Immature natural killer cell (primary cell): ENCODE measurements at regions not wholly inside any gene's neighbourhood (a gene's known extent, or its start where the extent isn't known, plus 50 kb on each side); places are given as distances from the start of the nearest gene placed in this dataset.
"Not testable (repeated sequence)": the region's sequence is repeated elsewhere in the genome, so short reads cannot be mapped to it uniquely, and the experiment has no call there.

ENCODE experiments used
- DNase-seq, 3 donors: peaks; one replicate each; pipeline ENCODE4 v3.0.0; 2022; ENCODE audit warnings: mixed read lengths in 1 of 3
- H3K27ac Mint-ChIP-seq, 6 donors: one replicate each; pipeline ENCODE4 v1.8.0; 2020; ENCODE audit warnings: mixed read lengths in 6 of 6, mild to moderate bottlenecking in 5 of 6, inconsistent platforms in 4 of 6, moderate library complexity in 3 of 6
- H3K27me3 Mint-ChIP-seq, 3 donors: one replicate each; pipeline ENCODE4 v1.8.0; 2020 to 2021; ENCODE audit warnings: low read depth in 3 of 3, mild to moderate bottlenecking in 3 of 3, mixed read lengths in 3 of 3, moderate library complexity in 3 of 3, inconsistent platforms in 1 of 3
- H3K36me3 Mint-ChIP-seq, 3 donors: one replicate each; pipeline ENCODE4 v1.8.0; 2020; ENCODE audit warnings: mixed read lengths in 3 of 3, inconsistent platforms in 2 of 3, mild to moderate bottlenecking in 2 of 3
- H3K4me1 Mint-ChIP-seq, 2 donors: one replicate each; pipeline ENCODE4 v1.8.0; 2020; ENCODE audit warnings: inconsistent platforms in 2 of 2, mild to moderate bottlenecking in 2 of 2, mixed read lengths in 2 of 2, moderate library complexity in 1 of 2
- H3K4me3 Mint-ChIP-seq, 5 donors: one replicate each; pipeline ENCODE4 v1.8.0; 2020; ENCODE audit warnings: mild to moderate bottlenecking in 5 of 5, mixed read lengths in 5 of 5, inconsistent platforms in 3 of 5, moderate library complexity in 3 of 5
- H3K9me3 Mint-ChIP-seq, 6 donors: one replicate each; pipeline ENCODE4 v1.8.0; 2020; ENCODE audit warnings: mild to moderate bottlenecking in 6 of 6, mixed read lengths in 6 of 6, inconsistent platforms in 4 of 6, moderate library complexity in 3 of 6

DNA sequence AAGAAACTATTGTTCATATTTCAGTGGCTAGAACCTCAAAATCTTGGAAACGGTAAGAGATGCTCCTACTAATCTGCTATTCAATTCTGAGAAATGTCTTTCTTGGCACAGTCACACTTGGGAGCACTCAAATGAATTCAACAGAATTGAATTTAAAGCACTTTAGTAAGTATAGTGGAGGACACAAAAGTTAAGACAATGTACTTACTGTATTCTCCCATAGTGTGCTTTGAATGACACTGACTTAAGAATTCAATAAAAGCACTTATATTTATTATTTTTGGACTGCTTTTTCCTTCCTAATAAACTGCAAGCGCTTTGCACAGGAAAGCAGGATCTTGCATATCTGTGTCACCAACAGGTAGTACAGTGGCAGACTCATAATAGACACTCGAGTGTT is 156.1 kb upstream of the RIMS1 start:
- no peaks in the 10 kb centered on the region for H3K36me3 Mint-ChIP-seq
- no peaks in the 10 kb centered on the region for H3K4me1 Mint-ChIP-seq
- peaks cover 0 to 6% (median 4%) of the 10 kb centered on the region in 6 donors for H3K9me3 Mint-ChIP-seq
- H3K27me3 Mint-ChIP-seq = no peaks in the 10 kb centered on the region
- no peak for DNase-seq
- no peak overlapping the region for H3K4me3 Mint-ChIP-seq
- H3K27ac Mint-ChIP-seq = no peak overlapping the region

DNA sequence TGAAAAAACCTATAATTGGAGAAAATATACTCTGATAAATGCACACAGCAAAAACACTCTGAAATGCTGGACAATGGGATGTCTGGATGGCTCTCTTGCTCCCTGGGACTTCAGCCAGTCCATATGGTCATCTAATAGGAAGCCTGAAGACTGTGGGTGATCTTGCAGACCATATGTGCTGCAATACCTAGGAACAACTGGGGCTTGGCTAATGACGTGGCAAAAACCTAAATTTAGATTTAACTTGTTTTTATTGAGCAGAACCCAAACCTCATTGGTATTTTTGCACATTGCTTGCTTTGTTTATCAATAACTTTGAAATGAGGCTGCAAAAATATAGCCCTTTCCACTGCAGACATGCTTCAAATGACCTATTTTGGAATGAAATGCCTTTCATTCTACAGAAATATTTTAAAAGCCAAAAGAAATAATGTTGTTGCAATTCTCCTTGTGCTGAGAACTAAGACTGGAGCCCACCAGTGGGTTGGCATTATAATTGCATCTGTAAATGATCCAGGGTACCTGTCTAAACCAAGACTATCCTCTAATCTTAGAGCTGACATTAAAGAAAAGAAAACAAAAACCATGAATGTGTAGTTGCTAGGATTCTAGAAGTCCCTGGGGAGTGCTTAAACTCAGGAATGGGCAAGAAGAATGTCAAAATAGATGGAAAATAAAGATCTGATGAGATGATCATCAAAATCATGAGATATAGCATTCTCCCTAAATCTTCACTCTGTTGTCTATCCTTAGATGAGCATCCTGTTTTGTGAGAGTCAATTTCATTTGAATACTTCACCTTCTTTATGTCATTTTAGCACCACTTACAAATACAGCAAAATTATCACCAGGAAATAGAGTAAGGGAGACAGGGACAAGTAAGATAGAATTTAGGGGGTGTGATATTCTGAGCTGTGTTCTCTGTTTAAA is 152.1 kb upstream of the RIMS1 start:
- Mint-ChIP-seq H3K4me3 (no peak overlapping the region), H3K4me1 (no peaks in the 10 kb centered on the region), H3K27ac (no peak overlapping the region), H3K27me3 (no peaks in the 10 kb centered on the region), H3K36me3 (no peaks in the 10 kb centered on the region), H3K9me3 (peaks cover 0 to 2% (median under 1%) of the 10 kb centered on the region in 6 donors)
- no peak for DNase-seq

DNA sequence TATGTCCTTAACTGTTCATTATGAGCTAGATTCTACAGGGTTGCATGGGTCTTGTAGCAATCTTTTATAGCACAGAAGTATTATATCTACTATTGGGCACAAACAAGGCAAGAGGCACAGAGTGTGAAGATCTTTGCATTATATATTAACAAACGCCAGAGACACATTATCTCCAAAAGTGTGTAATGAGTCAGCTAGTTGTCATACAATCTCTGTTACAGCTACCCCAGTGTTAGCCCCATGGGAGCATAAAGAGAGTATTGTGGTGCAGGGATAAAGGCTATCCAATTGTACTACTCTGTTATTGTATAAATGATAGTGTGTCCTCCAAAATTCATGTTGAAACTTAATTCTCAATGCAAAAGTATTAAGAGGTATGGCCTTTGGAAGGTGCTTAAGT is 148.4 kb upstream of the RIMS1 start:
- no peak overlapping the region for H3K4me3 Mint-ChIP-seq
- no peak for DNase-seq
- peaks cover 0 to 11% (median under 1%) of the 10 kb centered on the region in 6 donors for H3K9me3 Mint-ChIP-seq
- H3K4me1 Mint-ChIP-seq = no peaks in the 10 kb centered on the region
- no peaks in the 10 kb centered on the region for H3K36me3 Mint-ChIP-seq
- no peaks in the 10 kb centered on the region for H3K27me3 Mint-ChIP-seq
- no peak overlapping the region for H3K27ac Mint-ChIP-seq

DNA sequence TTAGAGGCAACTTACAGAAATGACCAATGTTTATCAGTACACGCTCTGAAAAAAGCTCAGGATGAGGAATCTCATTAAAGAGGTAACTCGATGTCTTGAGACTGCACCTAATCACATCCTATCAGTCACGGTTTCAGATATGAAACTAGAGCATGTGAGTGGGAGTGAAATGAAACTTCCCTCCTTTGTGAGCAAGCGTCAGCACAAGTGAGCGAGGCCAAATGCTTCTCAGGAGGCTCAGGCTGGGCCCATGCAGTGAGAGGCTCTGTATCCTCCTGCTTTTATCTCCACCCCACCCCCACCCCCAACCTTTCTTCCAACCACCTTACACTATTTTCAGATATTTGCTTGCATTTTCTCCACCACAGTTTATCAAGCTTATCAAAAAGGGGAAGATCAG is 140.8 kb upstream of the RIMS1 start:
- no peaks in the 10 kb centered on the region for H3K36me3 Mint-ChIP-seq
- H3K27me3 Mint-ChIP-seq = no peaks in the 10 kb centered on the region
- H3K4me1 Mint-ChIP-seq = no peaks in the 10 kb centered on the region
- no peak for DNase-seq
- no peak overlapping the region for H3K27ac Mint-ChIP-seq
- no peak overlapping the region for H3K4me3 Mint-ChIP-seq
- H3K9me3 Mint-ChIP-seq = peaks cover 0 to 3% (median 0%) of the 10 kb centered on the region in 6 donors

DNA sequence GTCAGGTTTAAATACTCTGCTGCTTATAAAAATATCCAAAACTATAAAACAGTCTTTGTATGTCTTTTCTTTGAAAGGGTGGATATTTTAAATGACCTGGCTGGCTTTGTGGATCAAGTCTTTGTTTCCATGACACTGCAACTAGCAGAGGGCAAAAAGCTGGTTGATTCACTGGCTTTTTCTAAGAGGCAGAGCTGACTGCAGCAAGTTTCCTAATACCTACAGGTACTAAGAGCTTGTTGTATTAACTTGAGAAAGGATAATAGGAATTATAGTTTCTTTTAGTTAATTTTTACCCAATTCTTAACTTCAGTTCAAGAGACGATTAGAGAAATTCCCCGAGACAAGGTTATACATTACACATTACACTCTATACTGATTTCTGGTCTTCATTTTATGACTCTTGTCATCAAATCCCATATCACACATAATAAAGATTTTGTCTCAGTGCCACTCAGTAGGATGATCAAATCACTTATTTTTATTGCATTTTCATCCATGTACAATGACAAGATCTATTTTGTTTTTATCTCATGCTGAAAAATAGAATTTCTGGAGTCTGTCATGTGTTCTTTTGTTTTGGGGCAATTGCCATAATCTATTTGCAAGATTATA is 120.1 kb upstream of the RIMS1 start:
- Mint-ChIP-seq H3K9me3 (peaks cover 0 to 12% (median 4%) of the 10 kb centered on the region in 6 donors), H3K4me3 (no peak overlapping the region), H3K27ac (no peak overlapping the region), H3K27me3 (no peaks in the 10 kb centered on the region), H3K36me3 (no peaks in the 10 kb centered on the region), H3K4me1 (no peaks in the 10 kb centered on the region)
- no peak for DNase-seq

DNA sequence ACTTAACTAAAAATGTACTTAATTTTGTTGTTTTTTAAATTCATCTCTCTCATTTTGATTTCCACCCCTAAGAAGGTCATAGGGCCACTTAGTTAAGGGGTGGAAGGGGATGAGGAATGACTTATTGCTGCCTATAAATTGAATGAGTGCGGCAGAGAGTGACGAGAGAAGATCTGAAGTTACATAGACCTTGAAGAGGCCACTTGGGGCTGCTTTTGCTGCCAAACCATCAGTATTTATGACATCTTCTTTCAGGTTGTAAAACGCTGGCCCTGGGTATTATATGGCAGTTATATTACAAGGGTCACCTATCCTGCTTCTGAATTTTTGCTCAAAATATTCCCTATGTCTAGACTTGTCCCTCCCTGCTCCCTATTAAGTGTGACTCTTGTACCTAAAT is 119.6 kb upstream of the RIMS1 start:
- Mint-ChIP-seq H3K9me3 (peaks cover 3 to 17% (median 8%) of the 10 kb centered on the region in 6 donors), H3K36me3 (no peaks in the 10 kb centered on the region), H3K4me3 (no peak overlapping the region), H3K4me1 (no peaks in the 10 kb centered on the region), H3K27ac (no peak overlapping the region), H3K27me3 (peaks cover 0 to 2% (median 0%) of the 10 kb centered on the region in 3 donors)
- DNase-seq = no peak

DNA sequence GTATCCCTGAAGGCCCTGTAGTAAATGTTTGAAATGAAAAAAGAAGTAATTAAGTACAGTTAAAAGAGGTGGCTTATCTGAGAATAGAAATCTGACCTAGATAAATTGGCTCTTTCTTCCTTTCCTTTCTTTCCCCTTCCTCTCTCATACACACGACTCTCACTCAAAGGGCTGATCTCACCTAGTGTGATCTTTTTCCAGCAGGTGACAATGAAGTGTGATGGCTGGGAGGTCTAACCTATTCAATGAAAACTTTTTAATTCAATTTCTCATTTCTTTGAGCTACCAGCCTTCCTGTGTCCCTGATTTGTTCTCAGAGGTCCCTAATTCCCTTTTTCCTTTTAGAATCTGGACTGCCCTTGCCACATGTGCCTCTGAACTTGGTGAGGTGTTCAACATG is 118.0 kb upstream of the RIMS1 start:
- Mint-ChIP-seq H3K4me3 (no peak overlapping the region), H3K27ac (no peak overlapping the region), H3K9me3 (peaks cover 8 to 27% (median 12%) of the 10 kb centered on the region in 6 donors), H3K4me1 (no peaks in the 10 kb centered on the region), H3K36me3 (no peaks in the 10 kb centered on the region), H3K27me3 (peaks cover 0 to 2% (median 1%) of the 10 kb centered on the region in 3 donors)
- no peak for DNase-seq

DNA sequence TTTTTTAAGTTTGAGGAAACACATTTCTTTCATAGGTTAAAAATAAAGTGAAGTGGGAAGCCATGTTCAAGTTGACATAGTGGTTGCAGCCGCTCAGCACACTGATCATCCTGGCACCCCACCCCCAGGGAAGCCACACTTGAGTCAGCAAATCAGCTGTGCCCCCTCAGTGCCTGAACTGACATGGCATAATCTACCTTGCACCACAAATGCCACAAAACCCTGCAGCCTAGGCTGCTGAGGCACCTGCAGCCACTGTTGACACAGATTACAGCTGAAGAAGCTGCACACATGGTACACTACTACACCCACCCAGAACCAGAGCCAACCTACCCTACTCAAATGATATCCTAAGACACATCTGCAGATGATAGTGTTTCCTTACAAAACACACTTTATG is 77.5 kb upstream of the RIMS1 start:
- H3K9me3 Mint-ChIP-seq = peaks cover 11 to 72% (median 41%) of the 10 kb centered on the region in 6 donors
- no peak for DNase-seq
- H3K27me3 Mint-ChIP-seq = no peaks in the 10 kb centered on the region
- H3K4me3 Mint-ChIP-seq = no peak overlapping the region
- H3K27ac Mint-ChIP-seq = no peak overlapping the region
- peaks cover 0 to 8% (median 0%) of the 10 kb centered on the region in 3 donors for H3K36me3 Mint-ChIP-seq
- no peaks in the 10 kb centered on the region for H3K4me1 Mint-ChIP-seq

DNA sequence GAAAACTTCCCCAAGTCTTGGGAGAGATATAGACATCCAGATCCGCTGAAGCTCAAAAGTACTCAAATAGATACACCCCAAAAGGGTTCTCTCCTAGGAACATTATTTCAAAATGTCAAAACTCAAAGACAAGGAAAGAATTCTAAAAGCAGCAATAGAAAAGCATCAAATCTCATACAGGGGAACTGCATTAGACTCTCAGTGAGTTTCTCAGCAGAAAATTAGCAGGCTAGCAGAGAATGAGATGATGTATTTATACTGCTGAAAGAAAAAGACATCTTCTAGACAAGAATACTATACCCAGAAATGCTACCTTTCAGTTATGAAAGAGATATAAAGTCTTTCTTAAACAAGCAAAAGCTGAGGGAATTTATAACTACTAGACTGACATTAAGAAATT is 75.5 kb upstream of the RIMS1 start:
- Mint-ChIP-seq H3K36me3 (peaks cover 0 to 8% (median 0%) of the 10 kb centered on the region in 3 donors), H3K9me3 (peaks cover 11 to 67% (median 39%) of the 10 kb centered on the region in 6 donors), H3K27ac (no peak overlapping the region), H3K4me1 (no peaks in the 10 kb centered on the region), H3K4me3 (no peak overlapping the region), H3K27me3 (no peaks in the 10 kb centered on the region)
- DNase-seq = no peak

DNA sequence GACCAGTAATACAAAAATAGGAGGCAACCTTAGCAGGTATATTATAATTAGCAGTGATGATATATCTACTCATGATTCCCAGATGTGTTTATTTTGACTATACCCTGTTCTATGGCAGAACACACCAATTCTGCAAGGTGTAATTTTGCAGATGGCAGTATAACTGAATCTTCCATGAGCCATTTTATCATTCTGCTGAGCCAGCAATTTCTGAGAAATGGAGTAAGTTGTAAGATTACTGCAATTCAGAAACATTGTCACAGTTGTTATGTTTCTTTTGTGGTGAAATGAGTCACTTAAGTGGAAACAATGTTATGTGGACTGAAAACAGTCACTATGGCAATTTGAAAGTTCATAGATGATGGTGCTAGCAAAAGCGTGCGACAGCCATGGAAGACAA is 63.7 kb upstream of the RIMS1 start:
- no peak overlapping the region for H3K27ac Mint-ChIP-seq
- peaks cover 0 to 4% (median 2%) of the 10 kb centered on the region in 3 donors for H3K27me3 Mint-ChIP-seq
- H3K4me1 Mint-ChIP-seq = no peaks in the 10 kb centered on the region
- no peaks in the 10 kb centered on the region for H3K36me3 Mint-ChIP-seq
- DNase-seq = no peak
- no peak overlapping the region for H3K4me3 Mint-ChIP-seq
- H3K9me3 Mint-ChIP-seq = peaks cover 13 to 25% (median 19%) of the 10 kb centered on the region in 6 donors

DNA sequence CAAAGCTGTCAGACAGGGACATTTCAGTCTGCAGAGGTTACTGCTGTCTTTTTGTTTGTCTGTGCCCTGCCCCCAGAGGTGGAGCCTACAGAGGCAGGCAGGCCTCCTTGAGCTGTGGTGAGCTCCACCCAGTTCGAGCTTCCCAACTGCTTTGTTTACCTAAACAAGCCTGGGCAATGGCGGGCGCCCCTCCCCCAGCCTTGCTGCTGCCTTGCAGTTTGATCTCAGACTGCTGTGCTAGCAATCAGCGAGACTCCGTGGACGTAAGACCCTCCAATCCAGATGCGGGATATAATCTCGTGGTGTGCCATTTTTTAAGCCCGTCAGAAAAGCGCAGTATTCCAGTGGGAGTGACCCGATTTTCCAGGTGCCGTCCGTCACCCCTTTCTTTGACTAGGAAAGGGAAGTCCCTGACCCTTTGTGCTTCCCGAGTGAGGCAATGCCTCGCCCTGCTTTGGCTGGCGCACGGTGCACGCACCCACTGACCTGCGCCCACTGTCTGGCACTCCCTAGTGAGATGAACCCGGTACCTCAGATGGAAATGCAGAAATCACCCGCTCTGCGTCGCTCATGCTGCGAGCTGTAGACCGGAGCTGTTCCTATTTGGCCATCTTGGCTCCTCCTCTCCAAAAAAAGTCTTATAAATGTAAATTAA is 54.1 kb upstream of the RIMS1 start:
- peaks cover 7 to 29% (median 20%) of the 10 kb centered on the region in 6 donors for H3K9me3 Mint-ChIP-seq
- DNase-seq, H3K36me3 Mint-ChIP-seq, H3K27me3 Mint-ChIP-seq, H3K4me3 Mint-ChIP-seq, H3K27ac Mint-ChIP-seq, H3K4me1 Mint-ChIP-seq: not testable (repeated sequence)
